WTC11 (cell line): ENCODE measurements at regions not wholly inside any gene's neighbourhood (a gene's known extent, or its start where the extent isn't known, plus 50 kb on each side); places are given as distances from the start of the nearest gene placed in this dataset.

Experiments
- CTCF ChIP-seq: fragments of 200-600 bp; IDR thresholded peaks from 2 replicates; pipeline ENCODE4 v1.8.0; 2022; ENCODE audit warnings: antibody characterized with exemption
- E2F5 ChIP-seq: sonication (generic); formaldehyde crosslinking; IDR thresholded peaks from 2 replicates; pipeline ENCODE4 v1.8.1; 2022; ENCODE audit warnings: mild to moderate bottlenecking, moderate library complexity, missing genetic modification reagents
- NFYB ChIP-seq: sonication (generic); formaldehyde crosslinking; conservative IDR thresholded peaks from 2 replicates; pipeline ENCODE4 v1.8.0; 2022; ENCODE audit warnings: low read depth, missing genetic modification reagents
- NR2C2 ChIP-seq: sonication (generic); formaldehyde crosslinking; IDR thresholded peaks from 2 replicates; pipeline ENCODE4 v1.8.0; 2022; ENCODE audit warnings: mild to moderate bottlenecking, missing genetic modification reagents
- ZBTB43 ChIP-seq: sonication (generic); formaldehyde crosslinking; IDR thresholded peaks from 2 replicates; pipeline ENCODE4 v1.8.1; 2023; ENCODE audit warnings: mild to moderate bottlenecking, missing genetic modification reagents
- ZNF121 ChIP-seq: sonication (generic); formaldehyde crosslinking; IDR thresholded peaks from 2 replicates; pipeline ENCODE4 v1.8.0; 2023; ENCODE audit warnings: missing genetic modification reagents
- TF ChIP-seq, protein P1 (sequence below): sonication (generic); formaldehyde crosslinking; IDR thresholded peaks from 2 replicates; pipeline ENCODE4 v1.8.0; 2023; ENCODE audit warnings: missing genetic modification reagents, mild to moderate bottlenecking, borderline replicate concordance

DNA sequence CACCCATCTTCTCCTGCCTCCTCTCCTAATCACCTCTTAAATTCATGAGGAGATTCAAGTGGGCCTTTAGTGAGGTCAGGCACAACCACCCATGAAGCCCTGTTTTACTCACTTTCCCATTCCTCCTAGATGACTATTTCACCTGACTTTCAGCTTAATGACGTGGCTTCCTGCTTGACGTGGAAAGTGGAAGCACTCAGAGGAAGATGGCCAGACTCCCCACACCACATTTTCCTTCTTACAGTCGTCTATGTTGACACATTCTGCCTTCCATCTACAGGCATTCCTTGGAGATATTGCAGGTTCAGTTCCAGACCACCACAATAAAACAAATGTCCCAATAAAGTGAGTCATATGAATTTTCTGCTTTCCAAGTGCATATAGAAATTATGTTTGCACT, 146.4 kb upstream of the TAS2R1 start:
- TF ChIP-seq CTCF = no peak
- no peak for TF ChIP-seq ZNF121
- TF ChIP-seq, protein P1, sequence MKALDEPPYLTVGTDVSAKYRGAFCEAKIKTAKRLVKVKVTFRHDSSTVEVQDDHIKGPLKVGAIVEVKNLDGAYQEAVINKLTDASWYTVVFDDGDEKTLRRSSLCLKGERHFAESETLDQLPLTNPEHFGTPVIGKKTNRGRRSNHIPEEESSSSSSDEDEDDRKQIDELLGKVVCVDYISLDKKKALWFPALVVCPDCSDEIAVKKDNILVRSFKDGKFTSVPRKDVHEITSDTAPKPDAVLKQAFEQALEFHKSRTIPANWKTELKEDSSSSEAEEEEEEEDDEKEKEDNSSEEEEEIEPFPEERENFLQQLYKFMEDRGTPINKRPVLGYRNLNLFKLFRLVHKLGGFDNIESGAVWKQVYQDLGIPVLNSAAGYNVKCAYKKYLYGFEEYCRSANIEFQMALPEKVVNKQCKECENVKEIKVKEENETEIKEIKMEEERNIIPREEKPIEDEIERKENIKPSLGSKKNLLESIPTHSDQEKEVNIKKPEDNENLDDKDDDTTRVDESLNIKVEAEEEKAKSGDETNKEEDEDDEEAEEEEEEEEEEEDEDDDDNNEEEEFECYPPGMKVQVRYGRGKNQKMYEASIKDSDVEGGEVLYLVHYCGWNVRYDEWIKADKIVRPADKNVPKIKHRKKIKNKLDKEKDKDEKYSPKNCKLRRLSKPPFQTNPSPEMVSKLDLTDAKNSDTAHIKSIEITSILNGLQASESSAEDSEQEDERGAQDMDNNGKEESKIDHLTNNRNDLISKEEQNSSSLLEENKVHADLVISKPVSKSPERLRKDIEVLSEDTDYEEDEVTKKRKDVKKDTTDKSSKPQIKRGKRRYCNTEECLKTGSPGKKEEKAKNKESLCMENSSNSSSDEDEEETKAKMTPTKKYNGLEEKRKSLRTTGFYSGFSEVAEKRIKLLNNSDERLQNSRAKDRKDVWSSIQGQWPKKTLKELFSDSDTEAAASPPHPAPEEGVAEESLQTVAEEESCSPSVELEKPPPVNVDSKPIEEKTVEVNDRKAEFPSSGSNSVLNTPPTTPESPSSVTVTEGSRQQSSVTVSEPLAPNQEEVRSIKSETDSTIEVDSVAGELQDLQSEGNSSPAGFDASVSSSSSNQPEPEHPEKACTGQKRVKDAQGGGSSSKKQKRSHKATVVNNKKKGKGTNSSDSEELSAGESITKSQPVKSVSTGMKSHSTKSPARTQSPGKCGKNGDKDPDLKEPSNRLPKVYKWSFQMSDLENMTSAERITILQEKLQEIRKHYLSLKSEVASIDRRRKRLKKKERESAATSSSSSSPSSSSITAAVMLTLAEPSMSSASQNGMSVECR (CRISPR knock-in tag) = no peak
- TF ChIP-seq NFYB (CRISPR knock-in tag) = no peak
- TF ChIP-seq E2F5 (CRISPR knock-in tag) = no peak
- no peak for TF ChIP-seq NR2C2 (CRISPR knock-in tag)
- TF ChIP-seq ZBTB43 (CRISPR knock-in tag) = no peak
